ENCODE measurements at regions not wholly inside any gene's neighbourhood (a gene's known extent, or its start where the extent isn't known, plus 50 kb on each side); places are given as distances from the start of the nearest gene placed in this dataset.
A peak's percentile ranks its signal among the peaks of the same experiment; 100 is the strongest.
"Not testable (repeated sequence)": the region's sequence is repeated elsewhere in the genome, so short reads cannot be mapped to it uniquely, and the experiment has no call there.

GRCh38 chr12:78530100-78530765, 334.3 kb upstream of the SYT1 start:
- no peak for DNase-seq

DNA sequence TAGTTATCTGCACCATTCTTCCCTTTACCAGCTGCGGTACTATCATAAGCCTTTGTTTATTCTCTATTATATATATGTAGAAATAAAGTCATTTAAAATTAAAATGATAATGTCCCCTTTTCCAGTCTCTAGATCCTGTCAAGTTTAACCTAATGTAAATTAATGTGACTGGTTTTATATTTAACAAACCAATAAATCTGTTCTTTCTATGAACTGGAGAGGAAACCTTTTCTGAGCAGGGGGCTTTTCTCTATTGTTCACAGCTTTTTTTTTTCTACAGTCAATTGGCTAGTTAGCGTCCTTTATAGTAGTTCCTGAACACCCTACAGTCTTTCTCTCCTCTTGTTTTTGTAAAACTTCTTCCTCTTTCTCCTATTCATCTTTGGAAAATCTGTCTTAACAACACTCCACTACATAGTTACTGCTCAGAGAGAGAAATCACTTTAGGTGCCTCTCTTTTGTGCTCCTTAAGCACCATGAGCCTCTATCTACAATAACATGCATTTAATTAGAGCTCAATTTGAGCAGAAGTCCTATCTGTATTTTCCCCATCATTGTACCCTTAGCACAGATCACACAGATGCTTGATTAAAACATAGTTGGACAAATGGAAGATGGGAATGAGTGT, 332.6 kb upstream of the SYT1 start:
- no peak for DNase-seq

GRCh38 chr12:78534311-78534710, 330.3 kb upstream of the SYT1 start:
- DNase-seq = no peak

GRCh38 chr12:78540606-78541336, 323.8 kb upstream of the SYT1 start:
- no peak for DNase-seq

DNA sequence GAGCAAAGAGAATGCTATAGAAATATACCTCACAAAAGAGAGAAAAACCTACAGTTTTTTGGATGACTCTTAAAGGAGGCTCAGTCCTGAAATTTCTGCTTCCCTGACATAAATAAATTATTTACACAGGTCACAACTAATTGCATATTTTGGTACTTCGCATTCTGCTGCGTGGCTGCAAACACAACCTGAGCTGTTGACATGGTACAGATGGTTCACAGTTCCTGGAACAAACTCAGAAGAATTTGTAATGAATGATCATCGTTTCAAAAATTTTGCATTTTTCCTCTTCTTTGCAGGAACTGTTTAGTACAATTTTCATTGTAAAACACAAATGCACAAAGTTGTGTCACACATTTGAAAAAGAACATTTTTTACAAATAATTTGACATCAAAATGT, 313.7 kb upstream of the SYT1 start:
- no peak for DNase-seq

GRCh38 chr12:78555802-78556201, 308.8 kb upstream of the SYT1 start:
- no peak for DNase-seq

- DNase-seq = no peak
Observed at GRCh38 chr12:78556651-78557050, 307.9 kb upstream of the SYT1 start.

DNA sequence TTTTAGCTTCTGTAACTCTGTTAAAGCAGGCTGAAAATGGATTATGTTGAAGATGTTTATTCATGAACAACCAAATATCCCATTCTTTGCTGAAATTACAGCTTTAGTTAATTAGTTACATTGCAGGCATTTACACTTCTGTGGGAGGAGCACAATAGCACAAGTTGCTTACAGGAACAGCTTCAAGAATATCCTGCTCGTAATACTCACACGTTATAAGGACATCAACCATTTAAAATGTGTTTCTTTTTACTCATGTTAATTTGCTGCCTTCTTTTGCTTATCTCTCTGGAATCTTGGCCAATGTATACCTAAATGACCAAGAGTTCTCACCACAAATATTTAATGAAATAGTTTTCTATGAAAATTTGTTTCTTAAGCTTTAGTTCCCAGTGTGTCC, 305.2 kb upstream of the SYT1 start:
- DNase-seq = no peak

GRCh38 chr12:78559886-78560285, 304.7 kb upstream of the SYT1 start:
- peak; percentile 34 for DNase-seq

DNA sequence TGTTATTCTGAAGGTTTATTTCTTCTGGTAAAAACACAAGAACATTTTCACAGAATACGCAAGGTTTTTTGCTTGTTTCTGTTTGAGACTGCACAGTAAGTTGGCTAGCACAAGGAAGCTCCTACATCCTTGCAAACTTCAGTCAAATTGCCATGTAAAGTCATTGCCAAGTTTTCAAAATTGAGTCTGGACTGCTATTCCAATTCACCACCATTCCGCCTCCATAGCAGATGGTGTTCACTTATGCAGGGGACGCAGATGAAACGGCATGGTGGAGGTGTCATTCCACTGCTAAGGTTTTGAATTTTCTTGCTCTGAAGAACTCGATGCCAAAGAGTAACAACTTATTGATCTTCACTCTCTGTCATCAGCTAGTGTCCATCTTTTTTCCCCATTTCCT, 303.9 kb upstream of the SYT1 start:
- peak; percentile 72 for DNase-seq

GRCh38 chr12:78562368-78563205, 302.0 kb upstream of the SYT1 start:
- peak; percentile 27 for DNase-seq

DNA sequence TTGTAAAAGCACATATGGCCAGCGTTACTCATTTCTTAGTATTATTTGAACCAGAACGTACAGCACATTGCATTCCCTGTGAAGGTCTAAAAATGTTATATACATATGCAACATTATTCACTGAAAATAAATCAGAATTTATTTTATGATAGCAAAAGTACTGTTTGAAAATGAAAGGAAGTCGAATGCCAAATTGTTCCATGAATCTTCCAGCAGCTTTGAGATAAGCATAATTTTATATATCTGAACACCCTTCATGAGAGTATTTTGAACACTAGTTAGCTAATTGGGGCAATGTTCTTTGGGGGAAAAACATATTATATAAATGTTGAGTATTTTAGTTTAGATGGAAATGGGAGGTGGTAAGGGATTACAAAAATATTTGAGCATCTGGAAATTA, 300.7 kb upstream of the SYT1 start:
- DNase-seq = no peak

DNA sequence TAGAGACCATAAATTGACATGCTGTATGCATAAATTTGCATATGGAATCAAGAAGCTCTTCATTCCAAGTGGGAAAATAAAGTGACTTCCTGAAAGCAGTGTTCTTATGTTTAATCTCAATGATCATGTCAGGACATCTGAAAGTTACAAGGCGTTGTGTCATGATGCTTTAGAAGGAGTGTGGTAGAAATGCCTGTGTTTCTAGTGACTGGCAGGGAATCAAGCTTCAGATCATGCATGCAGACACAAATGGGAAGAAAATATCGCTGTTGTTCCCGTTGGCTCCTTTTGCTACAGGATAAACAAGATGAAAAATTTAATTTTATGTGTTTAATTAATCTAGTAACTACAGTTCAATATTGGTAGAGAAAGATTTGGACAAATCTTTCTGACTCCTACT, 298.1 kb upstream of the SYT1 start:
- DNase-seq = no peak

- no peak for DNase-seq
Observed at GRCh38 chr12:78568321-78569020, 296.1 kb upstream of the SYT1 start.

GRCh38 chr12:78571953-78572352, 292.6 kb upstream of the SYT1 start:
- DNase-seq = no peak

- DNase-seq = not testable (repeated sequence)
Observed at GRCh38 chr12:78575208-78575607, 289.4 kb upstream of the SYT1 start.

- DNase-seq = no peak
Observed at GRCh38 chr12:78579846-78580245, 284.7 kb upstream of the SYT1 start.

DNA sequence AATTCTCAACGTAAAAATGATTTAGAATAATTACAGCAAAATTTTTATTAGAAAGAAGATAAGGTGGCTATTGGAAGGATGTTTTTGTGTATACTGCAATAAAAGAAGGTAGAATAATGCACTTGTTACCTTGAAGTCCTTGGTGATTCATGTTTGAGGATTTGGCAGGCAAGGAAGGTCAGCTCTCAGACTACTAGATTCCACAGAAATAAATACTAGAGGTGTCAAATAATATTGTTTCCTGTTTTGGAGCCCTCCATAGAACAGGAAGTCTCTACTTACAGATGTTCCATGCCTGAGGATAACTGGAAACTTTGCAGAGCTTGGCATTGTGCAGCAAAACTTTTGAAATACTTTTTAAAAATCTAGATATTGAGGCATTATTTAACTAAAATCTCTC, 284.3 kb upstream of the SYT1 start:
- DNase-seq = no peak

DNA sequence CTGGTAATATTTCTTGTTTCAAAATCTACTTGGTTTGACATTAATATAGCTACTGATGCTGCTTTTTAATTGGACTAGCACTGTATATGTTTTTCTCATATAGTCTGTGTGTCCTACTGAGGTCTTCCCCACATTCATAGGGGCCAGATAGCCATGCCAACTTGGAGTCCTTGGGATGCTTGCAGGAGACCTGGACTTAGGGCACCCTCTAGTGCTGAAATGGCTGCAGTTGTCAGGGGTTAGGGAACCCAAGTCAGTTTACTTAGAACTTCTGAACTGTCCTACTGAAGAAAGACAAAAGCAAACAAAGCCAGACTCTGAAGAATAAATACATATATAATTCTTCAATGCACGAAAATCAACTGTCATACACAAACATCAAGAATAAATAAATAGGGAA, 279.9 kb upstream of the SYT1 start:
- DNase-seq = no peak

- DNase-seq = no peak
Observed at GRCh38 chr12:78585132-78585531, 279.4 kb upstream of the SYT1 start.

DNA sequence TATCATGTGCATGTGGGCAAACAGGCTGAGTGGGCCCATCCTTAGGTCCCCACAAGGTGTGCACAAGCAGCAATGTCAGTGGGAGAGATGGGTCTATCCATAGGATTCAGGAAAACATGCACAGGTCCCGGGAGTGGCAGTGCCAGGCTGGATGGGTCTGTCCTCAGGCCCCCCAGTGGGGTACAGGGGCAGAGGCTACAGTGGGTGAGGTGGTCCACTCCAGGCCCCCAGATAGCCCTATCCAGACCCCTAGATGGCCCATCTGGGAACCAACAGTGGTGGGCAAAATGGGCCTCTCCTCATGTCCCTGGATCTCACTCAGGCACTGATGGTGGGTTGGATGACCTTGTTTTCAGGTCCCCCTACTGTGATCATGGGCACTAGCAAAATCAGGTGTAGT, 277.8 kb upstream of the SYT1 start:
- DNase-seq = no peak

DNA sequence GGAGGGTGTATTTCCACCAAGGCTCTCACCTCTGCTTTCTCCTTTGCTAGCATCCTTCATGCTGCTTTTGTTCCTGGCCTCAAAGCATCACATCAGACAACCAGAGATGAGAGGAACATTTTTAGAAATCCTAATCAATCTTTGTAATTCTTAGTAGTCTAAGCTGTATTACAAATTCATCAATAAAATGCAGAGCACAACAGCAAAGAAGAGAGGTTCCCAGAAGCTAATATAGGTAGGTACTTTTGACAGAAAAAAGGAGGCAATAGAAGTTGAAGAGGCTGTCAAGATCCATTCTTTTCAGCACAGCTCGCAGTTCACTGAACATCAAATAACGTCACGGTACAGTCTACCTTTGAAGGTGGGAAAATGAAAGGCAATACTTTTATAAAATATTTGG, 265.2 kb upstream of the SYT1 start:
- no peak for DNase-seq

DNA sequence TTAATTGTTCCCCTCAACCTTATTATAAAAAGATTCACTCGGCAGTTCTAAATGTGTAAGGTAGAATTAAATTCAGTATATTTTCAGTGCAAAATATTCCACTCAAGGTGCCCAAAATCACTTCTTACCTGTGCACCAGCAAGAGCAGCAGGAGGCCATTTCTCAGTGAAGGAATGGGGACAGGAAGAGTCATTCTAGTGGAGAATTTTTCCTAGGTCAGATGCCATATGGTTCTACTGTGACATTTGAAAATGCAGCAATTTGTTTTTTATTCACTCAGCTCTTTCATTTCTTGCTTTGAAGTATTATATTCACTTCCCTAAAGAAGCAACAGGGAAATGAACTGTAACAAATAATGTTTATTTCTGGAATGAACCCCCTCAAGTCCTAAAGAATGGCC, 264.0 kb upstream of the SYT1 start:
- no peak for DNase-seq

Data from NCI-H1694 treated with DMSO at 0.1 percent for 48 hours (cell line).